Keratinocyte (primary cell): ENCODE measurements at regions not wholly inside any gene's neighbourhood (a gene's known extent, or its start where the extent isn't known, plus 50 kb on each side); places are given as distances from the start of the nearest gene placed in this dataset.
"Not testable (repeated sequence)": the region's sequence is repeated elsewhere in the genome, so short reads cannot be mapped to it uniquely, and the experiment has no call there.

ENCODE experiments used
- EZH2 ChIP-seq: IDR thresholded peaks from one replicate; pipeline ENCODE4 v1.6.1; 2012; ENCODE audit warnings: inconsistent platforms, mild to moderate bottlenecking, low read length, moderate library complexity
- TF ChIP-seq, protein P1 (sequence below), 3 experiments: IDR thresholded peaks in 1 of 3; conservative IDR thresholded peaks in 1 of 3; optimal IDR thresholded peaks in 1 of 3; 2 replicates in 2 of 3; 3 replicates in 1 of 3; pipeline versions ENCODE3 to v1.5.1; 2011; ENCODE audit warnings: low read length in 3 of 3, mild to moderate bottlenecking in 3 of 3, moderate library complexity in 2 of 3, control low read depth in 1 of 3, inconsistent platforms in 1 of 3; ENCODE audit not compliant: insufficient read depth in 2 of 3; ENCODE audit errors: extremely low read depth in 1 of 3

GRCh38 chr10:81264991-81265390 is 610.0 kb upstream of the NRG3 start:
- TF ChIP-seq, protein P1, sequence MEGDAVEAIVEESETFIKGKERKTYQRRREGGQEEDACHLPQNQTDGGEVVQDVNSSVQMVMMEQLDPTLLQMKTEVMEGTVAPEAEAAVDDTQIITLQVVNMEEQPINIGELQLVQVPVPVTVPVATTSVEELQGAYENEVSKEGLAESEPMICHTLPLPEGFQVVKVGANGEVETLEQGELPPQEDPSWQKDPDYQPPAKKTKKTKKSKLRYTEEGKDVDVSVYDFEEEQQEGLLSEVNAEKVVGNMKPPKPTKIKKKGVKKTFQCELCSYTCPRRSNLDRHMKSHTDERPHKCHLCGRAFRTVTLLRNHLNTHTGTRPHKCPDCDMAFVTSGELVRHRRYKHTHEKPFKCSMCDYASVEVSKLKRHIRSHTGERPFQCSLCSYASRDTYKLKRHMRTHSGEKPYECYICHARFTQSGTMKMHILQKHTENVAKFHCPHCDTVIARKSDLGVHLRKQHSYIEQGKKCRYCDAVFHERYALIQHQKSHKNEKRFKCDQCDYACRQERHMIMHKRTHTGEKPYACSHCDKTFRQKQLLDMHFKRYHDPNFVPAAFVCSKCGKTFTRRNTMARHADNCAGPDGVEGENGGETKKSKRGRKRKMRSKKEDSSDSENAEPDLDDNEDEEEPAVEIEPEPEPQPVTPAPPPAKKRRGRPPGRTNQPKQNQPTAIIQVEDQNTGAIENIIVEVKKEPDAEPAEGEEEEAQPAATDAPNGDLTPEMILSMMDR (optimal IDR thresholded peaks at IDR 0.05 in 1 of 3, IDR thresholded peaks at IDR 0.05 in 1 of 3, conservative IDR thresholded peaks at IDR 0.05 in 1 of 3; ENCODE audit: extremely low read depth in 1 of 3, insufficient read depth in 2 of 3, low read length in 3 of 3) = not testable (repeated sequence)
- TF ChIP-seq EZH2 = not testable (repeated sequence)
